OCI-LY1 (cell line): ENCODE measurements at regions not wholly inside any gene's neighbourhood (a gene's known extent, or its start where the extent isn't known, plus 50 kb on each side); places are given as distances from the start of the nearest gene placed in this dataset.

ENCODE experiments used
- CTCF ChIP-seq: fragments of 200-600 bp; sonication (generic), shearing (Covaris generic); IDR thresholded peaks from 2 replicates; pipeline ENCODE4 v1.5.1; 2017; ENCODE audit warnings: mild to moderate bottlenecking, antibody characterized with exemption, low read length, moderate library complexity, mixed read lengths
- EZH2 ChIP-seq: fragments of 200-600 bp; sonication (generic), shearing (Covaris generic); IDR thresholded peaks from 2 replicates; pipeline ENCODE4 v1.8.0; 2017; ENCODE audit warnings: borderline replicate concordance, mixed run types, mild to moderate bottlenecking, antibody characterized with exemption, low read length, moderate library complexity, mixed read lengths

DNA sequence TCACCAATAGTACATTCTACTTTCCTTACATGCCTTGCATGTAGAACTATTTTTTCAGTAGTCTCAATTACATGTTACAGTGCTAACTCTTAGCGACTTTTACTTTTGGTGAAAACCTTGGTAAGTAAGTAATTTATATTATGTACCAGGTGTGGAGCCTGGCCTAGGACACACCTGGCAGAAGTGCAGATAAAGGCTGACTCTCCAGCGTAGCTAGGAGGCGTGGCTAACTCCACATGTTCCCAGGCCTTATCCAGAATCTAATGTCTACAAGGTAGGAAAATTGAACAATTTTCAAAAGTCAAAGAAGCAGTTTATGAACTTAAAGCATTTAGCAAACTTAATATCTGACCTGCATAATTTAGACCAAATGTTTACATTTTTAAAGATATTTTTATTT is 157.4 kb downstream of the DHRS2 start:
- TF ChIP-seq CTCF (no peak), EZH2 (no peak)
